VCaP (cell line): ENCODE measurements at regions not wholly inside any gene's neighbourhood (a gene's known extent, or its start where the extent isn't known, plus 50 kb on each side); places are given as distances from the start of the nearest gene placed in this dataset.

Experiments
- H3K27ac ChIP-seq: fragments of 450-650 bp; 2 replicates; pipeline ENCODE4 v1.5.1; 2017
- CTCF ChIP-seq: fragments of 450-650 bp; conservative IDR thresholded peaks from 2 replicates; pipeline ENCODE4 v1.5.1; 2017; ENCODE audit warnings: mild to moderate bottlenecking, moderate library complexity

DNA sequence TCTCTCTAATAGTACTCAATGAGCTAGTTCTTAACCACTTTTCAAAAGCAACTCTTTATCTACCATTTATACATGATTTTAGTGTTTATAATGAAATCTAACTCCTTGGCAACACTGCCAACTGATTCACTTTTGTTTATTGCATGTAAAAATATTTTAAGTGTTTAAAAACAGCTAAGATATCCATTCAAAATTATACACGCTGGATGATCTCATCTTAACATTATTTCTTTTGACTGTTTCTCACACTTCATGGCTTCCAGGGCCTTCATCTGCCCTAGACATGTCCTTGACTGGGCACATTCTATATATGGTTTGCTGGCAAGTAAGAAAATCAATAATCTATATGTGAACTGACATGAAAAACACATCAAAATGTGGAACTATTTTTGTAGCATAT is 414.6 kb upstream of the LUZP2 start:
- no peak overlapping the region for H3K27ac ChIP-seq
- TF ChIP-seq CTCF = no peak

DNA sequence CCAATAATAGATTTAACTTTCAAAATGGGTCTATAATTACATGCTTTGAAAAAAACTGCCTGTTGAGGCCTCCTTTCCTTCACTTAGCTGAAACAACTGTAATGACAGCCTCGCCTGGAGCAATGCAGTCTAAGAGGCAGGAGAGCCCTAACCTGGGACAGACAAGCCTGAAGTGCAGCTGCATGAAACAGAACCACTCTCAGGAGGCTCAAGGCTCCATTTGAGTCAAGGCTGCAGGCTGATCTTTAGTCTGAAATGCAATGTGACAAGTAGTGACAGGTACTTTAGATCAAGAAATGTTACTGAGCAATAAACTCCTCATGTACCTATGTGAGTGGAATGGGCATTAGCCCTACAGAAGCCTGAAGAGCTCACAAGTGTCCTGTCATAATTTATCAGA is 414.0 kb upstream of the LUZP2 start:
- no peak overlapping the region for H3K27ac ChIP-seq
- no peak for TF ChIP-seq CTCF

- H3K27ac ChIP-seq = no peak overlapping the region
- no peak for TF ChIP-seq CTCF
Observed at GRCh38 chr11:24084956-24085355, 411.9 kb upstream of the LUZP2 start.

DNA sequence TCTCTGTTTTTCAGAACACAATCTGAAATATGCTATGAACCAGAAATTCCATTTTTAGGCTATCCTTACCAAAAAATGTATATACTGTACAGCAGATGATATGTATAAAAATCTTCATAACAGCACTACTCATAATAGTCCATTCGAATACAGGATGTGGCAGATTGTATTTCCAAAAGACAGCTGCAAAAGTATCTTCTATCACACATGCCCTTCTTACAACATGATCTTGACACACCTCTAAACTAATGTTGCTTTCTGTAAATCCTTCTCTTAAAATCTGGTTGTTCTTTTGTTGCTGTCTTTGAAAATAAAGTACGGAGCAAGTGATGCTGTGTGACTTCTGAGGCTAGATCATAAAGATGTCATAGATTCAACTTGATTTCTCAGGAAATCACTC is 409.9 kb upstream of the LUZP2 start:
- H3K27ac ChIP-seq = no peak overlapping the region
- no peak for TF ChIP-seq CTCF

GRCh38 chr11:24091594-24091993 is 405.3 kb upstream of the LUZP2 start:
- TF ChIP-seq CTCF = no peak
- no peak overlapping the region for H3K27ac ChIP-seq

- no peak for TF ChIP-seq CTCF
- H3K27ac ChIP-seq = no peak overlapping the region
Observed at GRCh38 chr11:24093375-24093774, 403.5 kb upstream of the LUZP2 start.

- no peak for TF ChIP-seq CTCF
- H3K27ac ChIP-seq = no peak overlapping the region
Observed at GRCh38 chr11:24108609-24109008, 388.2 kb upstream of the LUZP2 start.

DNA sequence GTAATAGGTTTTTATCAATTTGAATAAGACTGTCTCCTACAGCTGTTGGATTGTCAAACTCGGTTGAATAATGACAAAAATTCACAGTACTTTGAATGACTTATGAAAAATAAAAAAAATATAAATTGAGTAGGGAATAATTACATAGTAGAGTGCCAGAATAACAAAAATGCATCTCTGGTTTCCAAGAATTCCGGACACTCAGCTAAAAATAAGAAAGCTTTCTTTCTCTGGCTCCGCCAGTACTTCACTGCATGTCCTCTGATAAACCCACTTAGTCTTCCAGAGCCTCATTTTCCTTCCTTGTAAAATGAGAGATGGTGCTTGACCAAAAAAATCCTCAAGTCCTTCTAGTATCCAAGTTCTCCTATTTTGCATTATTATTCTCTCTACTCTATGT is 374.6 kb upstream of the LUZP2 start:
- no peak for TF ChIP-seq CTCF
- no peak overlapping the region for H3K27ac ChIP-seq
